Right ventricle myocardium inferior (tissue), 1 donor: ENCODE measurements at regions not wholly inside any gene's neighbourhood (a gene's known extent, or its start where the extent isn't known, plus 50 kb on each side); places are given as distances from the start of the nearest gene placed in this dataset.
"Not testable (repeated sequence)": the region's sequence is repeated elsewhere in the genome, so short reads cannot be mapped to it uniquely, and the experiment has no call there.

Experiments used
- ATAC-seq: fragments of 200-7000 bp; cut with Tn5 transposase; one replicate; pipeline ENCODE4 v1.9.1; 2020; ENCODE audit warnings: mild to moderate bottlenecking, moderate library complexity
- DNase-seq: peaks from one replicate; pipeline ENCODE4 v3.0.0; 2021; ENCODE audit errors: missing footprints
- intact Hi-C: fragments of 100-400 bp; cut with DNase I; formaldehyde crosslinking; loops from one replicate; pipeline ENCODE4 v1.11.0; 2022
- donor health status: DM: no; HTN: yes; CAD: no; lungs with severe emphysema.

GRCh38 chr13:52210564-52211415 is 51.4 kb upstream of the NEK3 start:
- intact Hi-C loops, ATAC-seq, DNase-seq: not testable (repeated sequence)
